Naive thymus-derived CD4-positive, alpha-beta T cell (primary cell): ENCODE measurements at regions not wholly inside any gene's neighbourhood (a gene's known extent, or its start where the extent isn't known, plus 50 kb on each side); places are given as distances from the start of the nearest gene placed in this dataset.

Experiments used
- ATAC-seq: fragments of 150-1000 bp; cut with Tn5 transposase; 2 replicates; pipeline ENCODE4 v1.10.0; 2021; ENCODE audit warnings: mild to moderate bottlenecking, moderate library complexity
- CTCF ChIA-PET: fragments of 350-600 bp; sonication (Branson Sonifier 250); formaldehyde crosslinking; loops from one replicate; lab custom pipeline; 2021; ENCODE audit warnings: antibody characterized with exemption; lab: Charles Lee
- POLR2A ChIA-PET: fragments of 350-600 bp; sonication (Branson Sonifier 250); formaldehyde crosslinking; loops from one replicate; lab custom pipeline; 2021; ENCODE audit warnings: antibody characterized with exemption, inconsistent platforms; lab: Charles Lee
- DNase-seq, 9 donors: peaks; one replicate each; pipeline versions ENCODE4 v3.0.0 to v3.0.0-alpha.2; 2020 to 2022; ENCODE audit warnings: mixed read lengths in 1 of 9
- H3K27ac ChIP-seq: one replicate; pipeline ENCODE4 v1.7.0; 2013; ENCODE audit warnings: mild to moderate bottlenecking, low read depth, low read length, moderate library complexity
- H3K27me3 ChIP-seq, 2 donors: one replicate each; pipeline ENCODE4 v1.7.0; 2013; ENCODE audit warnings: low read length in 2 of 2, mild to moderate bottlenecking in 2 of 2, moderate library complexity in 2 of 2; ENCODE audit not compliant: control insufficient read depth in 2 of 2, insufficient read depth in 2 of 2
- H3K36me3 ChIP-seq, 3 experiments: 1 replicate in 2 of 3; 2 replicates in 1 of 3; pipeline ENCODE4 v1.7.0; 2013; ENCODE audit warnings: low read length in 3 of 3, mild to moderate bottlenecking in 3 of 3, moderate library complexity in 1 of 3; ENCODE audit not compliant: insufficient read depth in 3 of 3, control insufficient read depth in 2 of 3
- H3K4me1 ChIP-seq, 2 donors: one replicate each; pipeline ENCODE4 v1.7.0; 2013; ENCODE audit warnings: low read length in 2 of 2, mild to moderate bottlenecking in 2 of 2, moderate library complexity in 1 of 2; ENCODE audit not compliant: control insufficient read depth in 2 of 2, insufficient read depth in 2 of 2
- H3K4me3 ChIP-seq: 2 replicates; pipeline ENCODE4 v1.7.0; 2013; ENCODE audit warnings: mild to moderate bottlenecking, low read length
- H3K9me3 ChIP-seq, 3 experiments: 1 replicate in 2 of 3; 2 replicates in 1 of 3; pipeline ENCODE4 v1.7.0; 2013; ENCODE audit warnings: low read length in 3 of 3; ENCODE audit not compliant: control insufficient read depth in 2 of 3
- H3K27ac Mint-ChIP-seq, 9 donors: one replicate each; pipeline ENCODE4 v1.8.0; 2020 to 2022; ENCODE audit warnings: mixed read lengths in 9 of 9, mild to moderate bottlenecking in 8 of 9, moderate library complexity in 5 of 9, inconsistent platforms in 2 of 9
- H3K27me3 Mint-ChIP-seq, 5 donors: one replicate each; pipeline ENCODE4 v1.8.0; 2021 to 2022; ENCODE audit warnings: mixed read lengths in 5 of 5, mild to moderate bottlenecking in 1 of 5
- H3K36me3 Mint-ChIP-seq, 5 donors: one replicate each; pipeline ENCODE4 v1.8.0; 2020 to 2022; ENCODE audit warnings: mixed read lengths in 5 of 5, mild to moderate bottlenecking in 3 of 5, inconsistent platforms in 1 of 5
- H3K4me1 Mint-ChIP-seq, 7 donors: one replicate each; pipeline ENCODE4 v1.8.0; 2020 to 2022; ENCODE audit warnings: mixed read lengths in 7 of 7, mild to moderate bottlenecking in 3 of 7, inconsistent platforms in 1 of 7
- H3K4me3 Mint-ChIP-seq, 10 donors: one replicate each; pipeline ENCODE4 v1.8.0; 2020 to 2022; ENCODE audit warnings: mild to moderate bottlenecking in 10 of 10, mixed read lengths in 10 of 10, moderate library complexity in 6 of 10, inconsistent platforms in 2 of 10
- H3K9me3 Mint-ChIP-seq, 11 donors: one replicate each; pipeline ENCODE4 v1.8.0; 2020 to 2022; ENCODE audit warnings: mixed read lengths in 11 of 11, mild to moderate bottlenecking in 4 of 11, inconsistent platforms in 1 of 11, moderate library complexity in 1 of 11
- intact Hi-C, 2 donors: fragments of 100-400 bp; cut with micrococcal nuclease; formaldehyde crosslinking; loops; one replicate each; pipeline ENCODE4 v1.15.1; 2023

DNA sequence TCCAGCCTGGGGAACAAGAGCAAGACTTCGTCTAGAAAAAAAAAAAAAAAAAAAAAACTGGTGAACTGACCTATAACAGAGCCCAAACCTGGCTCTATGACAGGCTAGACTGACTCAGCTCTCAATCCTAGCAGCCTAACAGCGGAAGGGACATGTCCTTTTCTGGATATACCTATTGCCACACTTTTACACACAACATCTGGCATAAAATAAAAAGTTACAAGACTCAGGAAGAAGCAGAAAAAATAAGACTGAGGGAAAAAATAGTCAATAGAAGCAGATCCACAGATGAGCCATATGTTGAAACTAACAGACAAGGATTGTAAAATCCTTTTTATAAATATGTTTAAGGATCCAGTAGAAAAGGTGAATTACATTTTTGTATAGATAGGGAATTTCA, 57.5 kb upstream of the IPO9 start:
- DNase-seq (no peak), ATAC-seq (no peak)
- intact Hi-C loops = no loop called here
- Mint-ChIP-seq H3K9me3 (peaks cover 2 to 29% (median 7%) of the 10 kb centered on the region in 11 donors), H3K4me3 (no peak overlapping the region), H3K36me3 (peaks cover 0 to 19% (median 4%) of the 10 kb centered on the region in 5 donors), H3K27me3 (peaks cover 0 to 8% (median 0%) of the 10 kb centered on the region in 5 donors), H3K27ac (no peak overlapping the region), H3K4me1 (no peaks in the 10 kb centered on the region)
- H3K27ac ChIP-seq = no peak overlapping the region
- ChIA-PET CTCF (interaction anchor here (1.0 kb wide), 1 partner anchor 62 kb away, joined by 3 read pairs; no protein-coding TSS in a partner anchor), POLR2A (no interaction called here)
- H3K9me3 ChIP-seq = peaks cover 0 to 12% (median 0%) of the 10 kb centered on the region in 3 experiments
- no peaks in the 10 kb centered on the region for H3K36me3 ChIP-seq
- no peak overlapping the region for H3K4me3 ChIP-seq
- no peaks in the 10 kb centered on the region for H3K27me3 ChIP-seq
- no peaks in the 10 kb centered on the region for H3K4me1 ChIP-seq

DNA sequence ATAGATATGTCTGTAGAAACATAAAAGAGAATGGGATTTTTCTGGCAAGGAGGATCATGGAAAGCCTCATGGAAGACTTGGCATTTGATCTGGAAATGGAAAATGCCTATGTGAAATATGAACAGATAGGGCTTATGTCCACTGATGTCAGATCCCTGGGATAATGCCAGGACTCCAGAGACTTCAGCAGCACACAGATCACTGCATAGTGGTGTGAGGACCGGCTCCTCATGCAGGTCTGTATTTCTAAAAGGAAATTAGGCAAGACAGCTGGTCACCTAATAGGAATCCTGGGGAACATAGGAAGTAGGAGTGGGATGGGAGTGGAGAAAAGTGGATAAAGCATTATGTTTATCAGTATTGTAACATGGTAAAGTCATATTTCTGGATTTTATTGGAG, 56.8 kb upstream of the IPO9 start:
- H3K27ac Mint-ChIP-seq = no peak overlapping the region
- peaks cover 0 to 12% (median 0%) of the 10 kb centered on the region in 3 experiments for H3K9me3 ChIP-seq
- no peaks in the 10 kb centered on the region for H3K27me3 ChIP-seq
- ChIA-PET CTCF (no interaction called here), POLR2A (no interaction called here)
- H3K4me1 Mint-ChIP-seq = peaks cover 0 to 3% (median 0%) of the 10 kb centered on the region in 7 donors
- H3K4me3 ChIP-seq = no peak overlapping the region
- ATAC-seq = no peak
- no peaks in the 10 kb centered on the region for H3K4me1 ChIP-seq
- H3K27me3 Mint-ChIP-seq = peaks cover 0 to 14% (median 0%) of the 10 kb centered on the region in 5 donors
- peaks cover 2 to 29% (median 7%) of the 10 kb centered on the region in 11 donors for H3K9me3 Mint-ChIP-seq
- H3K27ac ChIP-seq = no peak overlapping the region
- no peak overlapping the region for H3K4me3 Mint-ChIP-seq
- DNase-seq = no peak
- H3K36me3 ChIP-seq = no peaks in the 10 kb centered on the region
- intact Hi-C loops = no loop called here
- H3K36me3 Mint-ChIP-seq = peaks cover 0 to 19% (median 4%) of the 10 kb centered on the region in 5 donors

DNA sequence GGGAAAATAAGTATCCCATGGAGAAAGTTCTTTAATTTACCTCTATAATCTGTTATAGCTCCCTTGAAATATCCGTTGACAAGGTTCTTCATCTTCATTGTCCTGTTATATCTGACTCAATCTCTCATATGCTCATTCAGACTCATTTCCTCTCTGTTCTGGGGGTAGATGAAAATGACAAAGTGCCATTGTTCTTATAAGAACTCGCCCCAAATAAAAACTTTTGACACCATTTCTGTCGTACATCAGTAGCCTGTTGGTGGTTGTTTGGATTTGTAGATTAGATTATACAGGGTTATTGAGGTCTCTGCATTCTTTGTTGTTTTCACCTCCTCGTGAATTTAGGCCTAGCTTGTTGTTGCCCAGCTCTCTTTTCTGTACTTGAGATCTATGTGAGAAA, 55.2 kb upstream of the IPO9 start:
- Mint-ChIP-seq H3K4me3 (no peak overlapping the region), H3K4me1 (peaks cover 0 to 5% (median 0%) of the 10 kb centered on the region in 7 donors), H3K36me3 (peaks cover 0 to 19% (median 4%) of the 10 kb centered on the region in 5 donors), H3K27ac (no peak overlapping the region), H3K27me3 (peaks cover 0 to 23% (median 0%) of the 10 kb centered on the region in 5 donors), H3K9me3 (peaks cover 2 to 29% (median 7%) of the 10 kb centered on the region in 11 donors)
- ATAC-seq (no peak), DNase-seq (no peak)
- no peaks in the 10 kb centered on the region for H3K36me3 ChIP-seq
- intact Hi-C loops = no loop called here
- H3K9me3 ChIP-seq = peaks cover 0 to 12% (median 0%) of the 10 kb centered on the region in 3 experiments
- ChIA-PET POLR2A (no interaction called here), CTCF (no interaction called here)
- no peaks in the 10 kb centered on the region for H3K4me1 ChIP-seq
- H3K4me3 ChIP-seq = no peak overlapping the region
- H3K27me3 ChIP-seq = no peaks in the 10 kb centered on the region
- H3K27ac ChIP-seq = no peak overlapping the region

DNA sequence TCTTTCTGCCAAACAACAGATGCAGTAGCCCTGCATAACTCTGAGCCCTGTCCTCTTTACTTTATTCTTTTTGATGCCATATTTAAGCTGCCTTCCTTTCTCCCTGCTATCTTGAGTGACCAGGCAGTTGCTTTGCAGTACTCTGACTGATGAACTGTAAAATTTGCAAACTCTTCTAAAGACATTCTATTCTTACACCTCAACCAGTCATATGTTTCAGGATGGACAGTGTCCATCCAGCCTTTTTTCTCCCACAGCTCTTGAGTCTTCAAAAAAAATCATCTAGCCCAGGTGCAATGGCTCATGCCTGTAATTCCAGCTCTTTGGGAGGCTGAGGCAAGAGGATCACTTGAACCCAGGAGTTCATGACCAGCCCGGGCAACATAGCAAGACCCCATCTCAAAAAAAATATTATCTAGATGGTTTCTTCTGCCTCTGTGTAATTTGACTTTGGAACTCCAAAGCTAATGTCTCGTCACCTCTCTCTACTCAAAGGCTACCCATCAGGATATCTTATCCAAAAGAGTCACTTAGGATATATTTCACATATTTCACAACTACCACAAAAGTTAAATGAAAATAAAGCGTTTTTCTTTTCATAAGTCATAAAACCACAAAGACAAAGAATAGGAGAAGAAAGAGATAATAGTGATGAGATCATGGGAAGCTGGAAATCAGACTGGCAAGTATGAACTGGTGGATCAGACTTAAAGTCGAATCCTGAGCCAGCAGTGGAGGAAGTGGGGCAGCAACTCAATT, 54.6 kb upstream of the IPO9 start:
- H3K4me3 ChIP-seq = no peak overlapping the region
- no peaks in the 10 kb centered on the region for H3K27me3 ChIP-seq
- H3K4me1 ChIP-seq = no peaks in the 10 kb centered on the region
- peaks cover 0 to 19% (median 4%) of the 10 kb centered on the region in 5 donors for H3K36me3 Mint-ChIP-seq
- peaks cover 2 to 29% (median 7%) of the 10 kb centered on the region in 11 donors for H3K9me3 Mint-ChIP-seq
- H3K36me3 ChIP-seq = no peaks in the 10 kb centered on the region
- no peak for DNase-seq
- ChIA-PET CTCF (no interaction called here), POLR2A (no interaction called here)
- peaks cover 0 to 12% (median 0%) of the 10 kb centered on the region in 3 experiments for H3K9me3 ChIP-seq
- no peak overlapping the region for H3K27ac Mint-ChIP-seq
- H3K27ac ChIP-seq = no peak overlapping the region
- H3K4me3 Mint-ChIP-seq = no peak overlapping the region
- intact Hi-C loops = no loop called here
- ATAC-seq = no peak
- peaks cover 0 to 5% (median 0%) of the 10 kb centered on the region in 7 donors for H3K4me1 Mint-ChIP-seq
- H3K27me3 Mint-ChIP-seq = peaks cover 0 to 27% (median 0%) of the 10 kb centered on the region in 5 donors

DNA sequence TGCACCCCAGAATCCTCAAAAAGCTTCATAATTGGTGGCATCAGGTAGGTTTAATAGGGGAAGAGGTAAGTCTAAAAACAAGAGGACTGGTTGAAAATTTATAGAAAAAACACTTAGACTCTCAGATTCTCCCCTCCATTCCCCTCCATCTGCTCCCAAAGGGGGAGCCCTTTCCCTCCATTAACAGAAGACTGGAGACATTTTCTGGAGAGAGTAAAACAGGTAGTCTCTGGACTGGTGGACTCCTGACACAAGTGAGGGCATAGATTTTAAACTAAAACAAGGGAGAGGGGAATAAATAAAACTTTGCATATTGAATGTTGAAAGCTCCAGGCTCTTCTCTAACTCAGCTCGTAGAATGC, 54.0 kb upstream of the IPO9 start:
- Mint-ChIP-seq H3K9me3 (peaks cover 2 to 26% (median 7%) of the 10 kb centered on the region in 11 donors), H3K36me3 (peaks cover 0 to 18% (median 4%) of the 10 kb centered on the region in 5 donors), H3K27ac (no peak overlapping the region), H3K4me3 (no peak overlapping the region), H3K27me3 (peaks cover 0 to 30% (median 0%) of the 10 kb centered on the region in 5 donors), H3K4me1 (peaks cover 0 to 5% (median 0%) of the 10 kb centered on the region in 7 donors)
- no peak overlapping the region for H3K4me3 ChIP-seq
- ATAC-seq (no peak), DNase-seq (no peak)
- no peaks in the 10 kb centered on the region for H3K4me1 ChIP-seq
- H3K9me3 ChIP-seq = peaks cover 0 to 12% (median 0%) of the 10 kb centered on the region in 3 experiments
- ChIA-PET CTCF (no interaction called here), POLR2A (no interaction called here)
- no peaks in the 10 kb centered on the region for H3K36me3 ChIP-seq
- intact Hi-C loops = no loop called here
- H3K27ac ChIP-seq = no peak overlapping the region
- no peaks in the 10 kb centered on the region for H3K27me3 ChIP-seq

DNA sequence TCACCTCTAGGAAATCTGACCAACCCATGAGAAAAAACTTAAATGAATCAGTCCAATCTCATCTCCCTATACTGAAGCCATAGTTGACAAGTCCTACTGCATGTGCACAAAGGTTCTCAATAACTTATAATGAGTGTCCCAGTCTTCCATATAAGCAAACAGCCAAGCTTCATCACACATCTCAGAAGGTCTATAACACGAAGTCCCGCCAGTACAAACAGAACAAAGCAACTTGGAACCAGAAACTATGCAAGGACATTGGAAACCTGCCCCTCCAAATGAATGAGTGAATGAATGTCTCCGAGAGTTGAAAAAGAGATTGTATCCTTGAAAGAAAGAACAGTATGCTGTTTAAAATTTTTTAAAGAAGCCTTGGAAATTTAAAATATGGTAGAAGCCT, 53.6 kb upstream of the IPO9 start:
- ChIA-PET CTCF (no interaction called here), POLR2A (no interaction called here)
- ATAC-seq (no peak), DNase-seq (no peak)
- Mint-ChIP-seq H3K36me3 (peaks cover 0 to 16% (median 4%) of the 10 kb centered on the region in 5 donors), H3K4me3 (no peak overlapping the region), H3K27me3 (peaks cover 0 to 30% (median 0%) of the 10 kb centered on the region in 5 donors), H3K27ac (no peak overlapping the region), H3K4me1 (peaks cover 0 to 5% (median 0%) of the 10 kb centered on the region in 7 donors), H3K9me3 (peaks cover 0 to 22% (median 6%) of the 10 kb centered on the region in 11 donors)
- no peaks in the 10 kb centered on the region for H3K4me1 ChIP-seq
- intact Hi-C loops = no loop called here
- H3K4me3 ChIP-seq = no peak overlapping the region
- H3K27me3 ChIP-seq = no peaks in the 10 kb centered on the region
- H3K27ac ChIP-seq = no peak overlapping the region
- peaks cover 0 to 2% (median 0%) of the 10 kb centered on the region in 3 experiments for H3K36me3 ChIP-seq
- peaks cover 0 to 12% (median 0%) of the 10 kb centered on the region in 3 experiments for H3K9me3 ChIP-seq
